HepG2 (cell line): ENCODE measurements at regions not wholly inside any gene's neighbourhood (a gene's known extent, or its start where the extent isn't known, plus 50 kb on each side); places are given as distances from the start of the nearest gene placed in this dataset.

Experiments
- CEBPG ChIP-seq: IDR thresholded peaks from 2 replicates; pipeline ENCODE4 v1.6.1; 2016
- ELF3 ChIP-seq: IDR thresholded peaks from 2 replicates; pipeline ENCODE4 v1.6.1; 2016; ENCODE audit warnings: missing genetic modification reagents, missing compliant biosample characterization
- HMG20A ChIP-seq: IDR thresholded peaks from 2 replicates; pipeline ENCODE4 v1.6.1; 2016; ENCODE audit warnings: borderline replicate concordance
- IKZF5 ChIP-seq: IDR thresholded peaks from 2 replicates; pipeline ENCODE4 v1.6.1; 2018; ENCODE audit warnings: missing genetic modification reagents, mild to moderate bottlenecking, missing compliant biosample characterization
- ISL2 ChIP-seq: sonication (generic); formaldehyde crosslinking; IDR thresholded peaks from 2 replicates; pipeline ENCODE4 v1.5.0; 2020; ENCODE audit warnings: missing genetic modification reagents
- MIER3 ChIP-seq: IDR thresholded peaks from 2 replicates; pipeline ENCODE4 v1.6.1; 2016; ENCODE audit warnings: missing compliant biosample characterization, borderline replicate concordance
- MNT ChIP-seq: fragments of 450-650 bp; IDR thresholded peaks from 2 replicates; pipeline ENCODE4 v1.6.1; 2016
- MXI1 ChIP-seq: IDR thresholded peaks from 3 replicates; pipeline ENCODE4 v1.6.1; 2012; ENCODE audit warnings: low read depth, low read length, inconsistent platforms, borderline replicate concordance
- PBX3 ChIP-seq: sonication (generic); formaldehyde crosslinking; IDR thresholded peaks from 2 replicates; pipeline ENCODE4 v1.8.1; 2023; ENCODE audit warnings: missing genetic modification reagents, inconsistent platforms, borderline replicate concordance
- PITX1 ChIP-seq: sonication (generic); formaldehyde crosslinking; IDR thresholded peaks from 2 replicates; pipeline ENCODE4 v1.5.1; 2020; ENCODE audit warnings: mild to moderate bottlenecking, missing genetic modification reagents
- RBM39 ChIP-seq: fragments of 200-400 bp; formaldehyde crosslinking; IDR thresholded peaks from one replicate; pipeline ENCODE4 v1.6.1; 2018; ENCODE audit warnings: antibody characterized with exemption, mild to moderate bottlenecking, low read depth, low read length; ENCODE audit not compliant: poor library complexity, severe bottlenecking
- SOX13 ChIP-seq, 3 experiments: fragments of 450-650 bp in 1 of 3; sonication (generic) in 1 of 3; formaldehyde crosslinking in 1 of 3; IDR thresholded peaks in 2 of 3; conservative IDR thresholded peaks in 1 of 3; 2 replicates each; pipeline versions ENCODE4 v1.5.0 to v1.6.1; 2016 to 2020; ENCODE audit warnings: antibody characterized with exemption in 1 of 3, mild to moderate bottlenecking in 1 of 3, missing compliant biosample characterization in 1 of 3, missing genetic modification reagents in 1 of 3, moderate library complexity in 1 of 3
- TEAD2 ChIP-seq: sonication (generic); formaldehyde crosslinking; IDR thresholded peaks from 2 replicates; pipeline ENCODE4 v1.9.0; 2021; ENCODE audit warnings: missing genetic modification reagents
- ZGPAT ChIP-seq: IDR thresholded peaks from 2 replicates; pipeline ENCODE4 v1.6.1; 2016; ENCODE audit warnings: mild to moderate bottlenecking
- ZMYM4 ChIP-seq: sonication (generic); formaldehyde crosslinking; IDR thresholded peaks from 2 replicates; pipeline ENCODE4 v1.8.1; 2023; ENCODE audit warnings: mild to moderate bottlenecking, missing genetic modification reagents
- ZNF576 ChIP-seq: sonication (generic); formaldehyde crosslinking; IDR thresholded peaks from 2 replicates; pipeline ENCODE4 v1.4.0; 2020; ENCODE audit warnings: mild to moderate bottlenecking, missing genetic modification reagents
- ZNF597 ChIP-seq: sonication (generic); formaldehyde crosslinking; IDR thresholded peaks from 2 replicates; pipeline ENCODE4 v1.5.0; 2020; ENCODE audit warnings: missing genetic modification reagents
- ZNF609 ChIP-seq: sonication (generic); formaldehyde crosslinking; IDR thresholded peaks from 2 replicates; pipeline ENCODE4 v1.4.0; 2020; ENCODE audit warnings: mild to moderate bottlenecking, missing genetic modification reagents, borderline replicate concordance

GRCh38 chr1:212225871-212226302, 59.3 kb upstream of the PPP2R5A start (continued):
- TF ChIP-seq ZGPAT (CRISPR knock-in tag) = 0 out of 2 replicates have a peak, but pooled peaks have one; percentile 14
- TF ChIP-seq ISL2 (CRISPR knock-in tag) = 0 out of 2 replicates have a peak, but pooled peaks have one; percentile 32
- TF ChIP-seq MNT = no peak
- no peak for TF ChIP-seq ZNF576 (CRISPR knock-in tag)
- TF ChIP-seq ZMYM4 = peak; percentile 64; the same call in 1 of the 2 replicates
- peak; percentile 57; the same call in 1 of the 2 replicates for TF ChIP-seq IKZF5 (CRISPR knock-in tag)
- TF ChIP-seq TEAD2 (CRISPR knock-in tag) = no peak
- TF ChIP-seq ZNF609 (CRISPR knock-in tag) = no peak
- TF ChIP-seq RBM39 = no peak
- TF ChIP-seq ZNF597 (CRISPR knock-in tag) = no peak
- TF ChIP-seq HMG20A (CRISPR knock-in tag) = peak; percentile 72; the same call in 1 of the 2 replicates
- no peak for TF ChIP-seq PITX1 (CRISPR knock-in tag)
- TF ChIP-seq PBX3 (CRISPR knock-in tag) = no peak
- TF ChIP-seq ELF3 (CRISPR knock-in tag) = peak; percentile 57
- peak; percentile 41; the same call in 1 of the 2 replicates for TF ChIP-seq CEBPG (CRISPR knock-in tag)
- no peak for TF ChIP-seq SOX13 (IDR thresholded peaks at IDR 0.05)
- peak in 1 of 2 experiments; percentile 43; a peak in 1 of 4 replicates for TF ChIP-seq SOX13 (CRISPR knock-in tag; conservative IDR thresholded peaks at IDR 0.05 in 1 of 2, IDR thresholded peaks at IDR 0.05 in 1 of 2)
- no peak for TF ChIP-seq MXI1
- TF ChIP-seq MIER3 (CRISPR knock-in tag) = peak; percentile 22; the same call in 1 of the 2 replicates
